ENCODE measurements at regions not wholly inside any gene's neighbourhood (a gene's known extent, or its start where the extent isn't known, plus 50 kb on each side); places are given as distances from the start of the nearest gene placed in this dataset.
"Not testable (repeated sequence)": the region's sequence is repeated elsewhere in the genome, so short reads cannot be mapped to it uniquely, and the experiment has no call there.

- whole genome bisulfite sequencing, 3 donors: 62 to 87% (median 68%) methylated on average over 3 to 4 of the region's 4 CpGs
- DNase-seq; H3K36me3 ChIP-seq (ENCODE audit: control insufficient read depth in 3 of 3, insufficient read depth in 2 of 3, low read depth in 1 of 3, low read length in 3 of 3); H3K4me1 ChIP-seq (ENCODE audit: control insufficient read depth in 3 of 3, insufficient read depth in 2 of 3, low read depth in 1 of 3, low read length in 2 of 3); H3K27ac ChIP-seq (ENCODE audit: low read depth in 1 of 3, low read length in 2 of 3); FAIRE-seq; H3K4me3 ChIP-seq (ENCODE audit: low read depth in 1 of 3, low read length in 3 of 3); H3K9me3 ChIP-seq (ENCODE audit: control insufficient read depth in 2 of 2, insufficient read depth in 1 of 2, low read depth in 1 of 2, low read length in 1 of 2); H3K27me3 ChIP-seq (ENCODE audit: control insufficient read depth in 3 of 3, insufficient read depth in 3 of 3, low read length in 3 of 3): not testable (repeated sequence)
Observed at GRCh38 chr6:1478163-1478826, 88.9 kb downstream of the FOXF2 start.

- Histone ChIP-seq H3K4me3 (ENCODE audit: low read depth in 1 of 3, low read length in 3 of 3) (no peak overlapping the region), H3K27me3 (ENCODE audit: control insufficient read depth in 3 of 3, insufficient read depth in 3 of 3, low read length in 3 of 3) (no peaks in the 10 kb centered on the region), H3K36me3 (ENCODE audit: control insufficient read depth in 3 of 3, insufficient read depth in 2 of 3, low read depth in 1 of 3, low read length in 3 of 3) (no peaks in the 10 kb centered on the region), H3K27ac (ENCODE audit: low read depth in 1 of 3, low read length in 2 of 3) (no peak overlapping the region), H3K9me3 (ENCODE audit: control insufficient read depth in 2 of 2, insufficient read depth in 1 of 2, low read depth in 1 of 2, low read length in 1 of 2) (no peaks in the 10 kb centered on the region), H3K4me1 (ENCODE audit: control insufficient read depth in 3 of 3, insufficient read depth in 2 of 3, low read depth in 1 of 3, low read length in 2 of 3) (no peaks in the 10 kb centered on the region)
- no peak for FAIRE-seq
- 51 to 67% (median 57%) methylated on average over 2 of the region's 2 CpGs for WGBS, 3 donors
- no peak for DNase-seq
Observed at GRCh38 chr6:1479095-1479494, 89.7 kb downstream of the FOXF2 start.

- H3K36me3 ChIP-seq (ENCODE audit: control insufficient read depth in 3 of 3, insufficient read depth in 2 of 3, low read depth in 1 of 3, low read length in 3 of 3): no peaks in the 10 kb centered on the region
- DNase-seq (no peak), FAIRE-seq (no peak)
- no peaks in the 10 kb centered on the region for H3K9me3 ChIP-seq (ENCODE audit: control insufficient read depth in 2 of 2, insufficient read depth in 1 of 2, low read depth in 1 of 2, low read length in 1 of 2)
- H3K4me3 ChIP-seq (ENCODE audit: low read depth in 1 of 3, low read length in 3 of 3): no peak overlapping the region
- no peak overlapping the region for H3K27ac ChIP-seq (ENCODE audit: low read depth in 1 of 3, low read length in 2 of 3)
- WGBS, 3 donors: 82 to 88% (median 83%) methylated on average over 3 of the region's 3 CpGs
- H3K27me3 ChIP-seq (ENCODE audit: control insufficient read depth in 3 of 3, insufficient read depth in 3 of 3, low read length in 3 of 3): no peaks in the 10 kb centered on the region
- no peaks in the 10 kb centered on the region for H3K4me1 ChIP-seq (ENCODE audit: control insufficient read depth in 3 of 3, insufficient read depth in 2 of 3, low read depth in 1 of 3, low read length in 2 of 3)
Observed at GRCh38 chr6:1479601-1480221, 90.3 kb downstream of the FOXF2 start.

GRCh38 chr6:1481286-1481685, 91.9 kb downstream of the FOXF2 start:
- WGBS, 3 donors: 63 to 84% (median 71%) methylated on average over 1 of the region's 1 CpG
- Histone ChIP-seq H3K4me1 (ENCODE audit: control insufficient read depth in 3 of 3, insufficient read depth in 2 of 3, low read depth in 1 of 3, low read length in 2 of 3) (no peaks in the 10 kb centered on the region), H3K27me3 (ENCODE audit: control insufficient read depth in 3 of 3, insufficient read depth in 3 of 3, low read length in 3 of 3) (no peaks in the 10 kb centered on the region), H3K4me3 (ENCODE audit: low read depth in 1 of 3, low read length in 3 of 3) (no peak overlapping the region), H3K36me3 (ENCODE audit: control insufficient read depth in 3 of 3, insufficient read depth in 2 of 3, low read depth in 1 of 3, low read length in 3 of 3) (no peaks in the 10 kb centered on the region), H3K27ac (ENCODE audit: low read depth in 1 of 3, low read length in 2 of 3) (no peak overlapping the region), H3K9me3 (ENCODE audit: control insufficient read depth in 2 of 2, insufficient read depth in 1 of 2, low read depth in 1 of 2, low read length in 1 of 2) (no peaks in the 10 kb centered on the region)
- DNase-seq (no peak), FAIRE-seq (no peak)

GRCh38 chr6:1482381-1483166, 93.2 kb downstream of the FOXF2 start:
- no peaks in the 10 kb centered on the region for H3K9me3 ChIP-seq (ENCODE audit: control insufficient read depth in 2 of 2, insufficient read depth in 1 of 2, low read depth in 1 of 2, low read length in 1 of 2)

GRCh38 chr6:1485678-1486077, 96.3 kb downstream of the FOXF2 start:
- Histone ChIP-seq H3K27ac (ENCODE audit: low read depth in 1 of 3, low read length in 2 of 3) (no peak overlapping the region), H3K4me1 (ENCODE audit: control insufficient read depth in 3 of 3, insufficient read depth in 2 of 3, low read depth in 1 of 3, low read length in 2 of 3) (no peaks in the 10 kb centered on the region), H3K36me3 (ENCODE audit: control insufficient read depth in 3 of 3, insufficient read depth in 2 of 3, low read depth in 1 of 3, low read length in 3 of 3) (no peaks in the 10 kb centered on the region), H3K4me3 (ENCODE audit: low read depth in 1 of 3, low read length in 3 of 3) (no peak overlapping the region), H3K27me3 (ENCODE audit: control insufficient read depth in 3 of 3, insufficient read depth in 3 of 3, low read length in 3 of 3) (no peaks in the 10 kb centered on the region), H3K9me3 (ENCODE audit: control insufficient read depth in 2 of 2, insufficient read depth in 1 of 2, low read depth in 1 of 2, low read length in 1 of 2) (peaks cover 0 to 2% of the 10 kb centered on the region in 2 donors)
- FAIRE-seq (no peak), DNase-seq (peak in 1 of 2 donors; percentile 9)
- WGBS, 3 donors: 19 to 66% (median 42%) methylated on average over 5 of the region's 5 CpGs

More at GRCh38 chr6:1482381-1483166, 93.2 kb downstream of the FOXF2 start:
- no peak overlapping the region for H3K4me3 ChIP-seq (ENCODE audit: low read depth in 1 of 3, low read length in 3 of 3)
- H3K4me1 ChIP-seq (ENCODE audit: control insufficient read depth in 3 of 3, insufficient read depth in 2 of 3, low read depth in 1 of 3, low read length in 2 of 3): no peaks in the 10 kb centered on the region
- no peak for FAIRE-seq
- no peaks in the 10 kb centered on the region for H3K27me3 ChIP-seq (ENCODE audit: control insufficient read depth in 3 of 3, insufficient read depth in 3 of 3, low read length in 3 of 3)
- no peak for DNase-seq
- no peak overlapping the region for H3K27ac ChIP-seq (ENCODE audit: low read depth in 1 of 3, low read length in 2 of 3)
- 84 to 86% (median 85%) methylated on average over 9 of the region's 9 CpGs for WGBS, 3 donors
- no peaks in the 10 kb centered on the region for H3K36me3 ChIP-seq (ENCODE audit: control insufficient read depth in 3 of 3, insufficient read depth in 2 of 3, low read depth in 1 of 3, low read length in 3 of 3)

GRCh38 chr6:1486387-1486786, 97.0 kb downstream of the FOXF2 start:
- H3K4me1 ChIP-seq (ENCODE audit: control insufficient read depth in 3 of 3, insufficient read depth in 2 of 3, low read depth in 1 of 3, low read length in 2 of 3): no peaks in the 10 kb centered on the region
- FAIRE-seq (no peak), DNase-seq (no peak)
- H3K27me3 ChIP-seq (ENCODE audit: control insufficient read depth in 3 of 3, insufficient read depth in 3 of 3, low read length in 3 of 3): no peaks in the 10 kb centered on the region
- peaks cover 0 to 2% of the 10 kb centered on the region in 2 donors for H3K9me3 ChIP-seq (ENCODE audit: control insufficient read depth in 2 of 2, insufficient read depth in 1 of 2, low read depth in 1 of 2, low read length in 1 of 2)
- no peaks in the 10 kb centered on the region for H3K36me3 ChIP-seq (ENCODE audit: control insufficient read depth in 3 of 3, insufficient read depth in 2 of 3, low read depth in 1 of 3, low read length in 3 of 3)
- no peak overlapping the region for H3K4me3 ChIP-seq (ENCODE audit: low read depth in 1 of 3, low read length in 3 of 3)
- 59 to 96% (median 70%) methylated on average over 1 of the region's 1 CpG for WGBS, 3 donors
- no peak overlapping the region for H3K27ac ChIP-seq (ENCODE audit: low read depth in 1 of 3, low read length in 2 of 3)

GRCh38 chr6:1487239-1487638, 97.9 kb downstream of the FOXF2 start:
- FAIRE-seq (no peak), DNase-seq (no peak)
- no peak overlapping the region for H3K4me3 ChIP-seq (ENCODE audit: low read depth in 1 of 3, low read length in 3 of 3)
- H3K27me3 ChIP-seq (ENCODE audit: control insufficient read depth in 3 of 3, insufficient read depth in 3 of 3, low read length in 3 of 3): no peaks in the 10 kb centered on the region
- peaks cover 0 to 2% of the 10 kb centered on the region in 2 donors for H3K9me3 ChIP-seq (ENCODE audit: control insufficient read depth in 2 of 2, insufficient read depth in 1 of 2, low read depth in 1 of 2, low read length in 1 of 2)
- no peaks in the 10 kb centered on the region for H3K36me3 ChIP-seq (ENCODE audit: control insufficient read depth in 3 of 3, insufficient read depth in 2 of 3, low read depth in 1 of 3, low read length in 3 of 3)
- WGBS, 3 donors: 68 to 79% (median 73%) methylated on average over 4 of the region's 4 CpGs
- no peak overlapping the region for H3K27ac ChIP-seq (ENCODE audit: low read depth in 1 of 3, low read length in 2 of 3)
- H3K4me1 ChIP-seq (ENCODE audit: control insufficient read depth in 3 of 3, insufficient read depth in 2 of 3, low read depth in 1 of 3, low read length in 2 of 3): no peaks in the 10 kb centered on the region
